ENCODE measurements at regions not wholly inside any gene's neighbourhood (a gene's known extent, or its start where the extent isn't known, plus 50 kb on each side); places are given as distances from the start of the nearest gene placed in this dataset.

DNA sequence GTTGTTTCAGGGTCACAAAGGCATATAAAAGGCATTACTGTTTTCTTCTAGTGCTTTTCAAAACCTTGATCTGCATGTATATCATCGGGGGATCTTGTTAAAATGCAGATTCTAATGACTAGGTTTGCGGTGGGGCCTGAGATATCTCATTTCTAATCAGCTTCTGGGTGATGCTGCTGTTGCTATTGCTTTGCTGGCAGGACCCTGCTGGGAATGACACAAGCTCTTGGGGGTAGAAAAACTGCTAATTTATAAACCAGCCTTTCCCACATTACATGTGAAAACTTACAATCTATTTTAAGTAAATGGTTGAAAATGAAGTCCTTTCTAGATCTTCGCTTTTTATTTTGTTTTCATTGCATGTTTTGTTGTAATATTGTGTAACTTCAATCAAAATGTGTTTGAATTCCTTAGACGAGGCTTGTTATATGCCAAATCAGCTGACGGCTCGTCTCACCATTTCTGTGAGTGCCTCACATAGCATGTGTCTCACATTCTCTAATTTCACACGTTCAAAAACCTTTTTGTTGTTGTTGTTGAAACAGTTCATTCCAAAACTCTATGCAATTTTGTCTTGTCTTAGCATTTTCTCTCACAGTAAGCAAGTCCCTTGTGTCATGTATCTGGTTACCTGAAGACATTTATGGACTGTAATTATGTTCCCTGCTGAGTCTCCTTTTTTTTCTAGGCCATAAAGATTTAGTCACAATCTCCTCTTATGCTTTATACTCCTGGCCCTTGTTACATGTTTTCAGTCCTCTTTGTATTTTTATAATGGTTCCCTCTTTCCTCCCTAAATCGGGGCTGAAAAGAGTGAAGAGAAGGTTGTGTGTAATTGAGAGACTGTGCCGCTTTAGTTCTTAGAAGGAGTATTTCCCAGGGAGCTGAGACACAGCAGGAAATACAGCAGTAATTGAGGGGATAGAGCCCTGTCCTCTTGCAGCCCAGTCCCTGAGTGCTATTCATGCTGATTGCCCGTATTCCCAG is 521.0 kb upstream of the SEMA6A start:
- no peaks in the 10 kb centered on the region for H3K27me3 ChIP-seq (ENCODE audit: control insufficient read depth, insufficient read depth, low read length)
- no peaks in the 10 kb centered on the region for H3K36me3 ChIP-seq (ENCODE audit: control insufficient read depth, insufficient read depth, low read length)
- H3K4me3 ChIP-seq (ENCODE audit: low read depth, low read length), result no peak overlapping the region
- no peak for FAIRE-seq
- TF ChIP-seq, protein P1, sequence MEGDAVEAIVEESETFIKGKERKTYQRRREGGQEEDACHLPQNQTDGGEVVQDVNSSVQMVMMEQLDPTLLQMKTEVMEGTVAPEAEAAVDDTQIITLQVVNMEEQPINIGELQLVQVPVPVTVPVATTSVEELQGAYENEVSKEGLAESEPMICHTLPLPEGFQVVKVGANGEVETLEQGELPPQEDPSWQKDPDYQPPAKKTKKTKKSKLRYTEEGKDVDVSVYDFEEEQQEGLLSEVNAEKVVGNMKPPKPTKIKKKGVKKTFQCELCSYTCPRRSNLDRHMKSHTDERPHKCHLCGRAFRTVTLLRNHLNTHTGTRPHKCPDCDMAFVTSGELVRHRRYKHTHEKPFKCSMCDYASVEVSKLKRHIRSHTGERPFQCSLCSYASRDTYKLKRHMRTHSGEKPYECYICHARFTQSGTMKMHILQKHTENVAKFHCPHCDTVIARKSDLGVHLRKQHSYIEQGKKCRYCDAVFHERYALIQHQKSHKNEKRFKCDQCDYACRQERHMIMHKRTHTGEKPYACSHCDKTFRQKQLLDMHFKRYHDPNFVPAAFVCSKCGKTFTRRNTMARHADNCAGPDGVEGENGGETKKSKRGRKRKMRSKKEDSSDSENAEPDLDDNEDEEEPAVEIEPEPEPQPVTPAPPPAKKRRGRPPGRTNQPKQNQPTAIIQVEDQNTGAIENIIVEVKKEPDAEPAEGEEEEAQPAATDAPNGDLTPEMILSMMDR (IDR thresholded peaks at IDR 0.05; ENCODE audit: insufficient read depth, low read length, severe bottlenecking), result no peak
- no peak for DNase-seq (ENCODE audit: low read depth)

DNA sequence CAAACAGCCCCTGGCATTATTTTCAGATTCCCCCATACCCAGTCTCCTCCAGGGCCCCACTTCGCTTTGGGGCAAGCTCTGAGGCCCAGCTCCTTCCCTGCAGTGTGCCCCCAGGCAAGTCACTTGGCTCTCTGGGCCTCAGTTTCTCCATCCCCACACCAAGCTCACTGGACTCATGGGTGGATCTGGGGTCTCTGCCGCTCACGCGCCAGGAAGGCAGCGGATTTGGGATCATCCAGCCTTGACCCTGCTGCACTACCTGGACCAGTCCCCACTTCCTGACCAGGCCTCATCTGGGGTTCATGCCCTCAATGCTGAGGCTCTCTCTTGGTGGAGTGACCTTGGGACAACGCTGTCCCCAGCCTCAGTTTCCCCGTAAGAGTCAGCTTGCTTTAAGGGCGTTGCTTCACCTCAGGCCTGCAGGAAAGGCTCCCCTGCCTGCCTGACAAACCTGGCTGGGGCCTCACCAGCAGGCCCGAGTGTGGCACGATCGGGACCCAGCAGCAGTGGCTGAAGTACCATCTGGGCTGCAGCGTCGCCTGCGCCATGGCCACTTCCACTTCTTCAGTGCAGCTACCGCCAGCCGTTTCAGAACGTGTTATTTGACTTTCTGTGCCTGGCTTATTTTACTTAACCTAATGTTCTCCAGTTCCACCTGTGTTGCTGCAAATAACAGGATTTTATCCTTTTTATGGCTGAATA is 519.6 kb upstream of the SEMA6A start:
- DNase-seq (ENCODE audit: low read depth), result no peak
- TF ChIP-seq, protein P1 (IDR thresholded peaks at IDR 0.05; ENCODE audit: insufficient read depth, low read length, severe bottlenecking), result no peak
- no peak overlapping the region for H3K4me3 ChIP-seq (ENCODE audit: low read depth, low read length)
- no peaks in the 10 kb centered on the region for H3K36me3 ChIP-seq (ENCODE audit: control insufficient read depth, insufficient read depth, low read length)
- FAIRE-seq, result no peak
- no peaks in the 10 kb centered on the region for H3K27me3 ChIP-seq (ENCODE audit: control insufficient read depth, insufficient read depth, low read length)

DNA sequence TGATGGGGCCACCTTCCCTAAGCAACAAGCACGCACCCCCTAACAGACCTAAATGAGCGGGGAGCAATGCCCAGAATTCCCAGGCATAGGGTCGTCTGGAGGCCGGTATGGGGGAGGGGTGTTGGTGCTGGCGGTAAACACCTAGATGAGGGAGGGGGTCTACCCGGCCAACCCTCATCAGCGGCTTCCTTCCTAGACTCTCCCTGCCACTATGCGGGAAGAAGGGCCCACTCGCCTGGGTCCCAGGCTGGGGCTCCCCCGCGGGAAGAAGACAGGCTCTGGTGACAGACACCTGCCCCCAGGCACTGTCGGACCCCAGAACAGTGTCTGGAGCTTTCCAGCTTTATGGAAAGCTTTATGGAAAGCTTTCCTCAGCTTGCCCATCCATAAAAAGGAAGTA is 519.0 kb upstream of the SEMA6A start:
- FAIRE-seq (no peak), DNase-seq (ENCODE audit: low read depth) (no peak)
- Histone ChIP-seq H3K27me3 (ENCODE audit: control insufficient read depth, insufficient read depth, low read length) (no peaks in the 10 kb centered on the region), H3K36me3 (ENCODE audit: control insufficient read depth, insufficient read depth, low read length) (no peaks in the 10 kb centered on the region), H3K4me3 (ENCODE audit: low read depth, low read length) (no peak overlapping the region)
- TF ChIP-seq, protein P1 (IDR thresholded peaks at IDR 0.05; ENCODE audit: insufficient read depth, low read length, severe bottlenecking), result no peak

DNA sequence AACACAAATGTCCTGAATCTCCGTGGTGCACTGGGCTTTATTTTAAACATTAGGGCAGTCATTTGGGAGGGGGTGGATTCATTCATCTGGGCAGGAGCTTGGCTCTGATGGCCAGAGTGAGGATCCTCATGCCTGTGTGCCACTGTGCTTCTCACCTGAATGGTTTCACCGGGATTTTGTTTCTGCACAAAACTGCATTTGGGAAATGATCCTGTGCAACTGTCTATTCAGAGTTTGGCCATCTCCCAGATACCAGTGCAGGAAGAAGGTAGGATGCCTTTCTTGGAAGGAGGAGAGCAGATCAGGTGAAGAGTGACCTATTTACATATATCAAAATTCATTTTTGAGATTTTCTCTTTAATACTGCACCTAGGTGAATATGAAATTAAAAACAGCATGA is 514.4 kb upstream of the SEMA6A start:
- no peaks in the 10 kb centered on the region for H3K27me3 ChIP-seq (ENCODE audit: control insufficient read depth, insufficient read depth, low read length)
- DNase-seq (ENCODE audit: low read depth) (no peak), FAIRE-seq (no peak)
- no peaks in the 10 kb centered on the region for H3K36me3 ChIP-seq (ENCODE audit: control insufficient read depth, insufficient read depth, low read length)
- TF ChIP-seq, protein P1 (IDR thresholded peaks at IDR 0.05; ENCODE audit: insufficient read depth, low read length, severe bottlenecking), result no peak
- H3K4me3 ChIP-seq (ENCODE audit: low read depth, low read length), result no peak overlapping the region

DNA sequence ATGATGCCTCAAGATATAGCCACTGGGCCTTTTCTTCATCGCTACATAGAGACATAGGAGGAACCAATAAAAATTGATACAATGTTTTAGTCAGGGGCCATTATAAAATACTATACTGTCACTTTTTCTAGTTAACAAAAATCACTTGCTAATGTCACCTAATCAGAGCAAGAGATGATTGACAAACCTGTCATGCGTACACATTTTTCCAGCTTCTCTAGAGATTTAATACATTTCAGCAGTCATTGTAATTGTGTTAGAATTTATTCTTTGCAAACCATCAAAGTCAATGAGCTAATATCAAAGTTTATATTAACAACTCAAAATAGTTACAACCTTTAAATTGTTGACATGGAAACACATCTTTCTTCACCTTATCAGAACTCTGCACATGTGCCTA is 513.6 kb upstream of the SEMA6A start:
- Histone ChIP-seq H3K4me3 (ENCODE audit: low read depth, low read length) (no peak overlapping the region), H3K27me3 (ENCODE audit: control insufficient read depth, insufficient read depth, low read length) (no peaks in the 10 kb centered on the region), H3K36me3 (ENCODE audit: control insufficient read depth, insufficient read depth, low read length) (no peaks in the 10 kb centered on the region)
- FAIRE-seq (no peak), DNase-seq (ENCODE audit: low read depth) (no peak)
- TF ChIP-seq, protein P1 (IDR thresholded peaks at IDR 0.05; ENCODE audit: insufficient read depth, low read length, severe bottlenecking), result no peak

All from bronchial epithelial cell (primary cell).